MV-4-11 (cell line): ENCODE measurements at regions not wholly inside any gene's neighbourhood (a gene's known extent, or its start where the extent isn't known, plus 50 kb on each side); places are given as distances from the start of the nearest gene placed in this dataset.
"Not testable (repeated sequence)": the region's sequence is repeated elsewhere in the genome, so short reads cannot be mapped to it uniquely, and the experiment has no call there.

ENCODE experiments used
- DNase-seq: peaks from one replicate; lab custom pipeline; 2025; lab: John Stamatoyannopoulos, UW

DNA sequence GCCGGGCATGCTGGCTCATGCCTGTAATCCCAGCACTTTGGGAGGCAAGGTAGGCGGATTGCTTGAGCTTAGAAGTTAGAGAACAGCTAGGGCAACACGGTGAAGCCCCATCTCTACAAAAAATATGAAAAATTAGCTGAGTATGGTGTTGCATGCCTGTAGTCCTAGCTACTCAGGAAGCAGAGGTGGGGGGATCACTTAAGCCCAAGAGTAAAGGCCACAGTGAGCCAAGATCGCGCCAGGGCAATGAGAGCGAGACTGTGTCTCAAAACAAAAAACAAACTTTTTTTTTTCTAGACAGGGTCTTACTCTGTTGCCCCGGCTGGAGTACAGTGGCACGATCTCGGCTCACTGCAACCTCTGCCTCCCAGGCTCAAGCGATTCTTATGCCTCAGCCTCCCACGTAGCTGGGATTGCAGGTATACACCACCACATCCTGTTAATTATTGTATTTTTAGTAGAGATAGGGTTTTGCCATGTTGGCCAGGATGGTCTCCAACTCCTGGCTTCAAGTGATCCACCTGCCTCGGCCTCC is 307.5 kb downstream of the GOLGA6L6 start:
- not testable (repeated sequence) for DNase-seq

- DNase-seq = not testable (repeated sequence)
Observed at GRCh38 chr15:20232457-20232856, 309.1 kb downstream of the GOLGA6L6 start.

- DNase-seq = not testable (repeated sequence)
Observed at GRCh38 chr15:20230656-20231055, 310.9 kb downstream of the GOLGA6L6 start.

DNA sequence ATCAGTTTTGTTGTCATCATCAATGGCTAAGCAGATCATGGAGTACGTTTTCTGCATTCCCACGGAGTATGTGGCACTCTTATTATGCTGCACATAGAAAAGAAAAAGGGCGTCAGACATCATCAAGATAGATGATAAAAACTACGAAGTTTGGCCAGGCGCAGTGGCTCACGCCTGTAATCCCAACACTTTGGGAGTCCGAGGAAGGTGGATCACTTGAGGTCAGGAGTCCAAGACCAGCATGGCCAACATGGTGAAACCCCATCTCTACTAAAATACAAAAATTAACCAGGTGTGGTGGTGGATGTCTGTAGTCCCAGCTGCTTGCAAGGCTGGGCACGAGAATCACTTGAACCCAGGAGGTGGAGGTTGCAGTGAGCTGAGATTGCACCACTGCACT is 312.8 kb downstream of the GOLGA6L6 start:
- DNase-seq = not testable (repeated sequence)

- not testable (repeated sequence) for DNase-seq
Observed at GRCh38 chr15:20227119-20227853, 314.3 kb downstream of the GOLGA6L6 start.

- not testable (repeated sequence) for DNase-seq
Observed at GRCh38 chr15:20226531-20226930, 315.1 kb downstream of the GOLGA6L6 start.

GRCh38 chr15:20221063-20221462 is 320.5 kb downstream of the GOLGA6L6 start:
- not testable (repeated sequence) for DNase-seq

DNA sequence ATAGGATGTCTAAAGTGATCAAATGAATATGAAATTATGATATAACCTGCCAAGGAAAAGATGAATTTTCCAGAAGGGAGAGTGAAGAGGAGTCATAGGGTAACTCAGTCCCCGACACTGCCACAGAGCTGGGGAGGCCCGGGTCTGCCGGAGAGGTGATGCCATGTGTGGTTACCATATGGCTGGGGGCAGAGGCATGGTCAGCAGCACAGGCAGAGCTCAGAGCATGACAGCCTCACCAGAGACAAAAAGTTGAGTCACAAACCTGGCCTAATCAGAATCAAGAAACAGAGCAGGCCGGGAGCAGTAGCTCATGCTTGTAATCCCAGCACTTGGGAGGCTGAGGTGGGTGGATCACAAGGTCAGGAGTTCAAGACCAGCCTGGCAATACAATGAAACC is 322.4 kb downstream of the GOLGA6L6 start:
- not testable (repeated sequence) for DNase-seq

DNA sequence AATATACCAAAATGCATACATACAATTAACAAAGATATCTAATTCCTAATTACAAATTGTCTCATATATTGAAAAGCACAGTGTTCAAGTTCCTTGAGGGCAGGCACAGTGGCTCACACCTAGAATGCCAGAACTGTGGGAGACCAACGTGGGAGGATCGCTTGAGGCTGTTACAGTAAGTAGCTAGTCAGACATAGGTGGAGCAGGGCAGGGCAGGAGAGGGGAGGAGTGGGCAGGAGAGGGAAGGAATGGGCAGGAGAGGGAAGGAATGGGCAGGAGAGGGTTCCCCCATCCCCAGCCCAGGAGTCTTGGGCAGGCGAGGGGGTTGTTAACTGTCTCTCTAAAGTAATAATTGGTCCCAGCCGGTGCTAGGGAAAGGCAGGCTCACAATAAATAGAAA is 325.9 kb downstream of the GOLGA6L6 start:
- DNase-seq = not testable (repeated sequence)

DNA sequence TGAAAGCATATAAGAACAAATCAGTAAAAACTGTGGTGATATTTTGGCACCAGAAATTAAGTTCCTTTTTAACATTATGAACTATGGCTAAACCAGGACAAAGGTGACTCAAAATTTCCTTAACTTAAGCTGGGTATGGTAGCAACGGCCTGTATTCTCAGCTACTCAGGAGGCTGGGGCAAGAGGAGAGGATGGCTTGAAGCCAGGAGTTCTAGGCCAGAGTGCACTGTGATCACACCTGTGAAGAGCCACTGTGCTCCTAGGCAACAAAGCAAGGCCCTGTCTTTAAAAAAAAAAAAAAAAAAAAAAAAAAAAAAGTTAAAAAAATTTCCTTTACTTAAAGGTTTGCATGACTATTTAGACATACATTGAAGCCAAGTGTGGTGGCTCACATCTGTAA is 327.5 kb downstream of the GOLGA6L6 start:
- not testable (repeated sequence) for DNase-seq

DNA sequence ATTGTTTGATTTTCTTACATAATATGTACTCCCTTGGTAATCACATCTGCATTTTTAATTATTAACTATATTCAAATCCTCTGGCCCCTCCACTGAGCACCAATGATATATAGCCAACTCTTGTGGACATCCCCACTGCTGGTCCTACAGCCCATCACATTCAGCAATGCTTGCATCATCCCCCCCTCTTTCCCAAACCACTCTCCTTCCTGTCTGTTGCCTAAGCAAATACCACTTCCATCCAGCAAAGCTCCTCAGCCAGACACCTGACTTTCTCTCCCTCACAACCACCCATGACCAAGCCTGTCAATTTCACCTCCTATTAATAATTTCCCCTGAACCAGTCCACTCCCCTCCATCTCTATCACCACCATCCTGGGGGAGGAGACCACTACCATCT is 330.1 kb downstream of the GOLGA6L6 start:
- not testable (repeated sequence) for DNase-seq

DNA sequence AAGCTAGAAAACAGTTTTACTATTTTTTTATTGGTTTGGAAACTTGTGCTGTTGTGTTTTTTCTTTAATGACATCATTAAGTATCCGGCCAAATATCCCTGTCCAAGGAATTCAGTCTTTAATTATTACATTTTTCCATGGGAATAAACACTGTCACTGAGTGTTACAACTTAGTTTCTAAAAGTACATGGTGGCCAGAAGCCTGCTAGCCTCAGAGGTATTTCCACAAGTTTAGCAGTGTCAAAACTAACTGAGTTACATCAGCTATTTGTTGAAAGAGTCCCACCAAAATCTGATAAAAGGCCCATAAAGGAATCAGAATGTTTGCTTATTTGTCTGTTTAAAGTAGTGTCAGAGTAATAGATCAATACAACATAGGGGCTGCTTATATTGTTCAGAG is 331.6 kb downstream of the GOLGA6L6 start:
- DNase-seq = not testable (repeated sequence)

DNA sequence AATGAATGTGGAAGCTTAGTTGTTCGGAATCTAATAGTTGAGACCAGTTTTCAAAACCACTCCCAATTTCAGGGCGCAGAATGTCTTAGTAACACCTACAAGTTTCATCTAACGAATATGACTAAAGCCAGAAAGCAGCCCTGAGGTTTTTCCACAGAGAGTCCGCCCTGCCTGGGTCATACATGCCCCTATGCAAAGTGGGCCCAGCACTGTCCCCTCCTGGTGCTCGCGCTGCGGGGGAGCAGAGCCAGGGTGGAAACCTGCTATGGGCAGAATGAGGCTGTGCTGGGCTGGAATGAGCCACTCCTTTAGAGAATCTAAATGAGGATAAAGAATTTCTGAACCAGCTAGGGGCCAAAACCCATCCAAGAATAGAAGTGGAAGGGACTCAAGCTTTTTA is 334.0 kb downstream of the GOLGA6L6 start:
- DNase-seq = not testable (repeated sequence)

DNA sequence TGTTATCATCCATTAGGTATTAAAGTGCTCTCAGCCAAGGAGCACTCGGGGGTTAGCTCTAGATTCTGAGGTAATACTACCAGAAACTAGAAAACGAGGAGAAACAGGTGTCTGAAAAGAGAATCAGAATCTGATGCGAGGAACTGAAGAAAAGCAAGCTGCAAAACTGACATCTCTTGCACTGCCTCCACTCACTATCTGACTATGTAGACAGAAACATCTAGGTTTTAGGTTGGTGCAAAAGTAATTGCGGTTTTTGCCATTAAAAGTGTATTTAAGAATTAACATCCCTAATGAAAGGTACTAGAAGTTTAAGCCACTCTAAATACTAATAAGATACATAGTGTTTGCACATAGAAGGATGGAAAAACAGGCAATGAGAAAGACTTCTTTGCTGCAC is 334.4 kb downstream of the GOLGA6L6 start:
- DNase-seq = not testable (repeated sequence)

DNA sequence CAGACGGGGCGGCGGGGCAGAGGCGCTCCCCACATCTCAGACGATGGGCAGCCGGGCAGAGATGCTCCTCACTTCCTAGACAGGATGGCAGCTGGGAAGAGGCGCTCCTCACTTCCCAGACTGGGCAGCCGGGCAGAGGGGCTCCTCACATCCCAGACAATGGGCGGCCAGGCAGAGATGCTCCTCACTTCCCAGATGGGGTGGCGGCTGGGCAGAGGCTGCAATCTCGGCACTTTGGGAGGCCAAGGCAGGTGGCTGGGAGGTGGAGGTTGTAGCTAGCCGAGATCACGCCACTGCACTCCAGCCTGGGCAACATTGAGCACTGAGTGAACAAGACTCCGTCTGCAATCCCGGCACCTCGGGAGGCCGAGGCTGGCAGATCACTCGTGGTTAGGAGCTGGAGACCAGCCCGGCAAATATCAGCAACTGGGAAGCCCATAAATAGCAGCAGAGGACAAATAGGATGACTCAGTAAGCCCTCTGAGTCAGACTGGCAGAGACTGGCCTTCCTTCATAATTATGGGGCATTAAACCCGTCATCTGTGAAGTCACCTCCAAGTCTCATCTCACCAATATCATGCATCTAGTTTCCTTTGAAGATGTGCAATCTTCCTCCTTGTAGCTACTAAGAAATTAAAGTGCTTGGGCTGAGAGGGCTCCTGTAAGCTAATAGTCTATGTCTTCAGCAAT is 337.3 kb downstream of the GOLGA6L6 start:
- DNase-seq = not testable (repeated sequence)

DNA sequence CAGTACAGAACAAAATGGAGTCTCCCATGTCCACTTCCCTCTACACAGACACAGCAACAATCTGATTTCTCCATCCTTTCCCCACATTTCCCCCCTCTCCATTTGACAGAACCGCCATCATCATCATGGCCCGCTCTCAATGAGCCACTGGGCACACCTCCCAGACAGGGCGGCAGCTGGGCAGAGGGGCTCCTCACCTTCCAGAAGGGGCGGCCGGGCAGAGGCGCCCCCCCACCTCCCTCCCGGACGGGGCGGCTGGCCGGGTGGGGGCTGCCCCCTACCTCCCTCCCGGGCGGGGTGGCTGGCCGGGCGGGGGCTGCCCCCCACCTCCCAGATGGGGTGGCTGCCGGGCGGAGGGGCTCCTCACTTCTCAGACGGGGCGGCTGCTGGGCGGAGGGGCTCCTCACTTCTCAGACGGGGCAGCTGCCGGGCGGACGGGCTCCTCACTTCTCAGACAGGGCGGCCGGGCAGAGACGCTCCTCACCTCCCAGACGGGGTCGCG is 337.9 kb downstream of the GOLGA6L6 start:
- DNase-seq = not testable (repeated sequence)

GRCh38 chr15:20194591-20195198 is 346.9 kb downstream of the GOLGA6L6 start:
- not testable (repeated sequence) for DNase-seq

GRCh38 chr15:20192982-20193929 is 348.3 kb downstream of the GOLGA6L6 start:
- not testable (repeated sequence) for DNase-seq

DNA sequence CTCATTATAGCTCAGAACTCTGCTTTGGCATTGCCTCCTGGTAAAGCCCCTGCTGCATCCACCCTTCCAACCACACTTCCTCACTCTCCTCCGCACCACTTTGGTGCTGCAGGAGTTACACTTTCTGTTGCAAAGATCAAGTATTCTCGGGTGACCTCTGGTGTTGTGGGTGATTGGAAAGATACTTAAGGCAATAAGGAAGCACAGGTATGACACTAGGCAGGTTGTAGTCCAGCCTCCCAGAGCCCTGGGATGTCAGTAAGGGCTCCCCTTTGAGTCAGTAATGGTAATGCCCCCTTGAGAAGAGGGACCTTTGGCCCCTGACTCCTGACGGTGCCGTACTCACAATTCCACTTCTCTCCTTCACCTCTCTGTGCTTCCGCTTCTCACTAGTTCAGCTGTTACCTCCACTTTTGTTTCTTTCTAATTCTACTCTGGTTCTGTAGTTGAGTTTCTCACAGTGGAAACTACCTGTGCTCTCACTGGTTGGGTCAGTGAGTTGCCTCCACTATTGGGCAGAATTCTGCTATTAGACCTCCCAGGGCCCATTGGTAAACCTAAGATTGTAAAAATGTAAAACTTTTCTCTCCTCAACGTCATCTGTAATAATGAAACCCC is 350.0 kb downstream of the GOLGA6L6 start:
- not testable (repeated sequence) for DNase-seq

DNA sequence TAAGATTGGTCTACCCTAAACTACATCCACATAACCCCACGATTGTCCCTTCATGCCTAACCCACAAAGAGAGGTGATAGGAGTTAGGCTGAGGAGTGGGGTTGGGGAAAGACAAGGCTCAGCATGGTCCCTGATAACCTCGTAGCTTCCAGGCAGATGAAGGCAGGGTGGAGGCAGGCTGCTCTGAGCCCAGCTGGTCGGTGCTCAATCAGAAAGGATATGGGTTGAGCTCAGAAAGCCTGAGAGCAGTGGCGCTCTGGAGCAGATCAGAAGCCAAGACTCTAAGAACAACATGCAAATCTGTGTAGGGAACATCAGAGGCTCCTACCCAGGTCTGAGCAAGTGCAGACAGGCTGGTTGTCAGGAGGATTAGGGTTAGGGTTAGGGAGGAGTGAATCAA is 353.0 kb downstream of the GOLGA6L6 start:
- DNase-seq = not testable (repeated sequence)
